OCI-M1 (cell line): ENCODE measurements at regions not wholly inside any gene's neighbourhood (a gene's known extent, or its start where the extent isn't known, plus 50 kb on each side); places are given as distances from the start of the nearest gene placed in this dataset.
A peak's percentile ranks its signal among the peaks of the same experiment; 100 is the strongest.
"Not testable (repeated sequence)": the region's sequence is repeated elsewhere in the genome, so short reads cannot be mapped to it uniquely, and the experiment has no call there.

Experiments
- DNase-seq: peaks from one replicate; lab custom pipeline; 2025; lab: John Stamatoyannopoulos, UW

GRCh38 chr16:29199626-29200025, 206.9 kb downstream of the NPIPB11 start:
- not testable (repeated sequence) for DNase-seq

GRCh38 chr16:29198731-29199521, 207.6 kb downstream of the NPIPB11 start:
- no peak for DNase-seq

GRCh38 chr16:29198231-29198630, 208.3 kb downstream of the NPIPB11 start:
- no peak for DNase-seq

- not testable (repeated sequence) for DNase-seq
These were observed 208.9 kb downstream of the NPIPB11 start for GRCh38 chr16:29197494-29198100.

GRCh38 chr16:29196746-29197145, 209.8 kb downstream of the NPIPB11 start:
- DNase-seq = not testable (repeated sequence)

GRCh38 chr16:29195116-29195872, 210.4 kb downstream of the LAT start:
- not testable (repeated sequence) for DNase-seq

- not testable (repeated sequence) for DNase-seq
These were observed 209.5 kb downstream of the LAT start for GRCh38 chr16:29194185-29194844.

- DNase-seq = not testable (repeated sequence)
These were observed 208.8 kb downstream of the LAT start for GRCh38 chr16:29193634-29194033.

GRCh38 chr16:29193248-29193574, 208.4 kb downstream of the LAT start:
- not testable (repeated sequence) for DNase-seq

- peak; percentile 1 for DNase-seq
These were observed 207.7 kb downstream of the LAT start for GRCh38 chr16:29192329-29193247.

- DNase-seq = not testable (repeated sequence)
These were observed 206.9 kb downstream of the LAT start for GRCh38 chr16:29191636-29192180.

GRCh38 chr16:29190553-29191431, 205.9 kb downstream of the LAT start:
- not testable (repeated sequence) for DNase-seq

GRCh38 chr16:29188806-29189205, 204.0 kb downstream of the LAT start:
- not testable (repeated sequence) for DNase-seq

GRCh38 chr16:29186306-29187220, 201.7 kb downstream of the LAT start:
- DNase-seq = not testable (repeated sequence)

GRCh38 chr16:29185872-29186271, 201.0 kb downstream of the LAT start:
- DNase-seq = not testable (repeated sequence)

- DNase-seq = not testable (repeated sequence)
These were observed 200.0 kb downstream of the LAT start for GRCh38 chr16:29184738-29185438.

GRCh38 chr16:29182940-29183868, 198.4 kb downstream of the LAT start:
- DNase-seq = not testable (repeated sequence)
